ENCODE measurements at regions not wholly inside any gene's neighbourhood (a gene's known extent, or its start where the extent isn't known, plus 50 kb on each side); places are given as distances from the start of the nearest gene placed in this dataset.

- H3K27me3 ChIP-seq (ENCODE audit: control insufficient read depth, insufficient read depth, low read length), result no peaks in the 10 kb centered on the region
- H3K9ac ChIP-seq (ENCODE audit: low read depth, low read length), result no peak overlapping the region
- DNase-seq (no peak), ATAC-seq (ENCODE audit: low read depth) (no peak)
- no peak overlapping the region for H2BK15ac ChIP-seq (ENCODE audit: low read depth, low read length)
- no peak overlapping the region for H4K8ac ChIP-seq (ENCODE audit: low read depth in 2 of 2, low read length in 2 of 2)
- H3K4me1 ChIP-seq (ENCODE audit: control insufficient read depth, insufficient read depth, low read length), result no peaks in the 10 kb centered on the region
- peaks cover 35% of the 10 kb centered on the region for H3K9me3 ChIP-seq (ENCODE audit: control insufficient read depth, insufficient read depth, low read length)
- H2BK20ac ChIP-seq (ENCODE audit: low read depth, low read length), result no peak overlapping the region
- no peak overlapping the region for H2AFZ ChIP-seq (replicated peaks; ENCODE audit: low read length, poor library complexity)
- no peak overlapping the region for H3K27ac ChIP-seq (ENCODE audit: insufficient read depth, low read length)
- no peak overlapping the region for H4K91ac ChIP-seq (ENCODE audit: insufficient read depth, low read depth, low read length)
- no peak overlapping the region for H3K23ac ChIP-seq (ENCODE audit: low read depth, low read length)
- ChIA-PET POLR2A (ENCODE audit: unreplicated experiment) (no interaction called here), CTCF (no interaction called here)
- TF ChIP-seq POLR2A (IDR thresholded peaks at IDR 0.05; ENCODE audit: low read depth, low read length), result no peak
- TF ChIP-seq CEBPB (IDR thresholded peaks at IDR 0.05; ENCODE audit: low read depth, low read length), result no peak
- TF ChIP-seq MAFK (IDR thresholded peaks at IDR 0.05; ENCODE audit: low read depth, low read length), result no peak
- no peak for TF ChIP-seq RAD21 (IDR thresholded peaks at IDR 0.05; ENCODE audit: low read length)
- H3K4ac ChIP-seq (ENCODE audit: low read depth, low read length), result no peak overlapping the region
- no TSS peak for BruUV-seq (replicated peaks)
- no peak overlapping the region for H2AK9ac ChIP-seq (replicated peaks; ENCODE audit: low read depth, low read length, poor library complexity)
- no peak overlapping the region for H2BK5ac ChIP-seq (ENCODE audit: low read depth, low read length, poor library complexity, severe bottlenecking)
- H3K56ac ChIP-seq (ENCODE audit: extremely low read depth, insufficient read depth, low read length), result no peak overlapping the region
- H3K79me1 ChIP-seq (ENCODE audit: low read depth in 1 of 2, low read length in 2 of 2), result no peaks in the 10 kb centered on the region
- H3K9me1 ChIP-seq (ENCODE audit: insufficient read depth, low read length), result no peaks in the 10 kb centered on the region
- intact Hi-C loops (cut with micrococcal nuclease), result no loop called here
- H3K18ac ChIP-seq (ENCODE audit: low read depth, low read length), result no peak overlapping the region
- H4K5ac ChIP-seq (ENCODE audit: low read depth, low read length), result no peak overlapping the region
- no peaks in the 10 kb centered on the region for H4K20me1 ChIP-seq (ENCODE audit: insufficient read depth, low read length)
- no peak overlapping the region for H3K4me2 ChIP-seq (ENCODE audit: low read depth, low read length)
- no peak overlapping the region for H2AK5ac ChIP-seq (ENCODE audit: low read depth, low read length)
- no peaks in the 10 kb centered on the region for H3K36me3 ChIP-seq (ENCODE audit: control insufficient read depth, insufficient read depth, low read length)
- H3K14ac ChIP-seq (replicated peaks; ENCODE audit: low read depth, low read length), result no peak overlapping the region
- no peak overlapping the region for H2BK120ac ChIP-seq (ENCODE audit: low read depth, low read length)
- dilution Hi-C loops (cut with HindIII; ENCODE audit: low sequenced_read_pairs, unreplicated experiment), result no loop called here
- no CpG with 5 or more reads among the region's 1 CpG for WGBS, 2 experiments (ENCODE audit: extremely low coverage in 2 of 2, insufficient read length in 1 of 2)
- in situ Hi-C loops (cut with MboI; ENCODE audit: low sequenced_read_pairs), result no loop called here
- no peak overlapping the region for H3K4me3 ChIP-seq (ENCODE audit: insufficient read depth, low read depth, low read length)
These were observed 317.0 kb downstream of the BRD1 start for GRCh38 chr22:49510718-49511117.

All from IMR-90 (cell line).